HEK293 (cell line): ENCODE measurements at regions not wholly inside any gene's neighbourhood (a gene's known extent, or its start where the extent isn't known, plus 50 kb on each side); places are given as distances from the start of the nearest gene placed in this dataset.

Experiments used
- ZNF549 ChIP-seq: fragments of 450-650 bp; IDR thresholded peaks from 2 replicates; pipeline ENCODE4 v1.5.1; 2018; ENCODE audit warnings: missing biosample characterization, missing genetic modification characterization, mild to moderate bottlenecking, inconsistent platforms, moderate library complexity
- TF ChIP-seq, protein P1 (sequence below): fragments of 450-650 bp; formaldehyde crosslinking; IDR thresholded peaks from 2 replicates; pipeline ENCODE4 v1.5.1; 2016; ENCODE audit warnings: missing biosample characterization, missing genetic modification characterization
- TF ChIP-seq, protein P2 (sequence below): fragments of 450-650 bp; formaldehyde crosslinking; optimal IDR thresholded peaks from 2 replicates; pipeline ENCODE3; 2016; ENCODE audit warnings: missing biosample characterization, mild to moderate bottlenecking, missing genetic modification characterization

DNA sequence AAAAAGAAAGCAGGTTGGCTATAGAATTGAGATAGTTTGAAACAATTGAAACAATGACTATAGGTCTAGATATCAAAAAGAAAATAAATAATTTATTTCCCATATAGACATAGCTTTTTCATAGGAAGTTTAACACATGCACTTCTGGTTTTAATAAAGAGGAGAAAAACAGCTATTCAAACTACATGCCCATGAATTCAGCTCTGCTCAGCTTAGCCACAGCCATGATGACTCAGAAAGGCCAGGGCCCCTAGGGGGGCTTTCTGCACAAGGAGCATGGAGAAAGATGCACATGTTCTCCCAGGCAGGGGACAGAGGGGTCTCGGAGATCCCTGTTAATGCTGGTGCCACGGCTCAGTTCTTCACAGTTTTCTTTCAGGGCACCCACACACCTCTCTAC is 114.0 kb downstream of the GALC start:
- TF ChIP-seq, protein P1, sequence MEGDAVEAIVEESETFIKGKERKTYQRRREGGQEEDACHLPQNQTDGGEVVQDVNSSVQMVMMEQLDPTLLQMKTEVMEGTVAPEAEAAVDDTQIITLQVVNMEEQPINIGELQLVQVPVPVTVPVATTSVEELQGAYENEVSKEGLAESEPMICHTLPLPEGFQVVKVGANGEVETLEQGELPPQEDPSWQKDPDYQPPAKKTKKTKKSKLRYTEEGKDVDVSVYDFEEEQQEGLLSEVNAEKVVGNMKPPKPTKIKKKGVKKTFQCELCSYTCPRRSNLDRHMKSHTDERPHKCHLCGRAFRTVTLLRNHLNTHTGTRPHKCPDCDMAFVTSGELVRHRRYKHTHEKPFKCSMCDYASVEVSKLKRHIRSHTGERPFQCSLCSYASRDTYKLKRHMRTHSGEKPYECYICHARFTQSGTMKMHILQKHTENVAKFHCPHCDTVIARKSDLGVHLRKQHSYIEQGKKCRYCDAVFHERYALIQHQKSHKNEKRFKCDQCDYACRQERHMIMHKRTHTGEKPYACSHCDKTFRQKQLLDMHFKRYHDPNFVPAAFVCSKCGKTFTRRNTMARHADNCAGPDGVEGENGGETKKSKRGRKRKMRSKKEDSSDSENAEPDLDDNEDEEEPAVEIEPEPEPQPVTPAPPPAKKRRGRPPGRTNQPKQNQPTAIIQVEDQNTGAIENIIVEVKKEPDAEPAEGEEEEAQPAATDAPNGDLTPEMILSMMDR, result no peak
- no peak for TF ChIP-seq ZNF549 (tag by site-specific recombination)
- TF ChIP-seq, protein P2, sequence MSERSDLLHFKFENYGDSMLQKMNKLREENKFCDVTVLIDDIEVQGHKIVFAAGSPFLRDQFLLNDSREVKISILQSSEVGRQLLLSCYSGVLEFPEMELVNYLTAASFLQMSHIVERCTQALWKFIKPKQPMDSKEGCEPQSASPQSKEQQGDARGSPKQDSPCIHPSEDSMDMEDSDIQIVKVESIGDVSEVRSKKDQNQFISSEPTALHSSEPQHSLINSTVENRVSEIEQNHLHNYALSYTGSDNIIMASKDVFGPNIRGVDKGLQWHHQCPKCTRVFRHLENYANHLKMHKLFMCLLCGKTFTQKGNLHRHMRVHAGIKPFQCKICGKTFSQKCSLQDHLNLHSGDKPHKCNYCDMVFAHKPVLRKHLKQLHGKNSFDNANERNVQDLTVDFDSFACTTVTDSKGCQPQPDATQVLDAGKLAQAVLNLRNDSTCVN (tag by site-specific recombination), result no peak
